HL-60 (cell line): ENCODE measurements at regions not wholly inside any gene's neighbourhood (a gene's known extent, or its start where the extent isn't known, plus 50 kb on each side); places are given as distances from the start of the nearest gene placed in this dataset.

Source experiments
- GABPA ChIP-seq: IDR thresholded peaks from 2 replicates; pipeline ENCODE4 v1.6.1; 2012; ENCODE audit warnings: low read depth
- POLR2AphosphoS5 ChIP-seq: IDR thresholded peaks from 2 replicates; pipeline ENCODE4 v1.6.1; 2012; ENCODE audit warnings: low read depth
- SPI1 ChIP-seq: IDR thresholded peaks from 2 replicates; pipeline ENCODE4 v1.6.1; 2012; ENCODE audit warnings: low read depth, mild to moderate bottlenecking, borderline replicate concordance
- TF ChIP-seq, protein P1 (sequence below): IDR thresholded peaks from one replicate; pipeline ENCODE4 v1.5.1; 2011; ENCODE audit warnings: low read length, control low read depth, inconsistent platforms; ENCODE audit not compliant: insufficient read depth
- TF ChIP-seq, protein P2 (sequence below): IDR thresholded peaks from 2 replicates; pipeline ENCODE4 v1.6.1; 2012; ENCODE audit warnings: low read depth; ENCODE audit not compliant: insufficient replicate concordance

DNA sequence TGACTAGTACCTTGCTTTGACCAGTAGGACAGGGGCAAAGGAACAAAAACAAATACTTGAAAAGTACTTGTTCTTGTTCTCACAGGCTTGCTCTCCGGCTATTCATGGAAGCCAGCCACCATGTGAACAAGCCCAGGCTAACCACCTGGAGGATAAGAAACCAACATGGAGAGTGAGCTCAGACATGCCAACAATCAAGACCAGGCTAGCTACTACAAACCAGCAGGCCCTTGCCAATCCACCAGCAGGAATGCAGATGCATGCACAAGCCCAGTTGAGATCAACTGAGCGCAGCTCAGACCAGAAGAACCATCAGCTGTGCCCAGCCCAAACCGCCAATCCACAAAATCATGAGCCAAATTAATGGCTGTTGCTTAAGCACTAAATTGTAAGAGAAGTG lies 180.1 kb upstream of the ISX start:
- TF ChIP-seq POLR2AphosphoS5 (no peak), GABPA (no peak), SPI1 (no peak)
- TF ChIP-seq, protein P1, sequence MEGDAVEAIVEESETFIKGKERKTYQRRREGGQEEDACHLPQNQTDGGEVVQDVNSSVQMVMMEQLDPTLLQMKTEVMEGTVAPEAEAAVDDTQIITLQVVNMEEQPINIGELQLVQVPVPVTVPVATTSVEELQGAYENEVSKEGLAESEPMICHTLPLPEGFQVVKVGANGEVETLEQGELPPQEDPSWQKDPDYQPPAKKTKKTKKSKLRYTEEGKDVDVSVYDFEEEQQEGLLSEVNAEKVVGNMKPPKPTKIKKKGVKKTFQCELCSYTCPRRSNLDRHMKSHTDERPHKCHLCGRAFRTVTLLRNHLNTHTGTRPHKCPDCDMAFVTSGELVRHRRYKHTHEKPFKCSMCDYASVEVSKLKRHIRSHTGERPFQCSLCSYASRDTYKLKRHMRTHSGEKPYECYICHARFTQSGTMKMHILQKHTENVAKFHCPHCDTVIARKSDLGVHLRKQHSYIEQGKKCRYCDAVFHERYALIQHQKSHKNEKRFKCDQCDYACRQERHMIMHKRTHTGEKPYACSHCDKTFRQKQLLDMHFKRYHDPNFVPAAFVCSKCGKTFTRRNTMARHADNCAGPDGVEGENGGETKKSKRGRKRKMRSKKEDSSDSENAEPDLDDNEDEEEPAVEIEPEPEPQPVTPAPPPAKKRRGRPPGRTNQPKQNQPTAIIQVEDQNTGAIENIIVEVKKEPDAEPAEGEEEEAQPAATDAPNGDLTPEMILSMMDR, result no peak
- TF ChIP-seq, protein P2, sequence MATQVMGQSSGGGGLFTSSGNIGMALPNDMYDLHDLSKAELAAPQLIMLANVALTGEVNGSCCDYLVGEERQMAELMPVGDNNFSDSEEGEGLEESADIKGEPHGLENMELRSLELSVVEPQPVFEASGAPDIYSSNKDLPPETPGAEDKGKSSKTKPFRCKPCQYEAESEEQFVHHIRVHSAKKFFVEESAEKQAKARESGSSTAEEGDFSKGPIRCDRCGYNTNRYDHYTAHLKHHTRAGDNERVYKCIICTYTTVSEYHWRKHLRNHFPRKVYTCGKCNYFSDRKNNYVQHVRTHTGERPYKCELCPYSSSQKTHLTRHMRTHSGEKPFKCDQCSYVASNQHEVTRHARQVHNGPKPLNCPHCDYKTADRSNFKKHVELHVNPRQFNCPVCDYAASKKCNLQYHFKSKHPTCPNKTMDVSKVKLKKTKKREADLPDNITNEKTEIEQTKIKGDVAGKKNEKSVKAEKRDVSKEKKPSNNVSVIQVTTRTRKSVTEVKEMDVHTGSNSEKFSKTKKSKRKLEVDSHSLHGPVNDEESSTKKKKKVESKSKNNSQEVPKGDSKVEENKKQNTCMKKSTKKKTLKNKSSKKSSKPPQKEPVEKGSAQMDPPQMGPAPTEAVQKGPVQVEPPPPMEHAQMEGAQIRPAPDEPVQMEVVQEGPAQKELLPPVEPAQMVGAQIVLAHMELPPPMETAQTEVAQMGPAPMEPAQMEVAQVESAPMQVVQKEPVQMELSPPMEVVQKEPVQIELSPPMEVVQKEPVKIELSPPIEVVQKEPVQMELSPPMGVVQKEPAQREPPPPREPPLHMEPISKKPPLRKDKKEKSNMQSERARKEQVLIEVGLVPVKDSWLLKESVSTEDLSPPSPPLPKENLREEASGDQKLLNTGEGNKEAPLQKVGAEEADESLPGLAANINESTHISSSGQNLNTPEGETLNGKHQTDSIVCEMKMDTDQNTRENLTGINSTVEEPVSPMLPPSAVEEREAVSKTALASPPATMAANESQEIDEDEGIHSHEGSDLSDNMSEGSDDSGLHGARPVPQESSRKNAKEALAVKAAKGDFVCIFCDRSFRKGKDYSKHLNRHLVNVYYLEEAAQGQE, result no peak
